Kidney epithelial cell (primary cell): ENCODE measurements at regions not wholly inside any gene's neighbourhood (a gene's known extent, or its start where the extent isn't known, plus 50 kb on each side); places are given as distances from the start of the nearest gene placed in this dataset.

Source experiments
- DNase-seq: peaks from one replicate; pipeline ENCODE4 v3.0.0-alpha.2; 2010; ENCODE audit warnings: low read depth
- H3K27me3 ChIP-seq: 2 replicates; pipeline ENCODE4 v1.6.0; 2011; ENCODE audit warnings: low read length; ENCODE audit not compliant: control insufficient read depth, insufficient read depth
- H3K36me3 ChIP-seq: 2 replicates; pipeline ENCODE4 v1.5.1; 2011; ENCODE audit warnings: low read length; ENCODE audit not compliant: control insufficient read depth, insufficient read depth
- H3K4me3 ChIP-seq: 2 replicates; pipeline ENCODE4 v1.5.1; 2011; ENCODE audit warnings: low read depth, mild to moderate bottlenecking, control low read depth, low read length
- TF ChIP-seq, protein P1 (sequence below): IDR thresholded peaks from 2 replicates; pipeline ENCODE4 v1.5.1; 2011; ENCODE audit warnings: mild to moderate bottlenecking, moderate library complexity, low read length, control low read depth, inconsistent platforms; ENCODE audit not compliant: insufficient read depth, poor library complexity, severe bottlenecking

DNA sequence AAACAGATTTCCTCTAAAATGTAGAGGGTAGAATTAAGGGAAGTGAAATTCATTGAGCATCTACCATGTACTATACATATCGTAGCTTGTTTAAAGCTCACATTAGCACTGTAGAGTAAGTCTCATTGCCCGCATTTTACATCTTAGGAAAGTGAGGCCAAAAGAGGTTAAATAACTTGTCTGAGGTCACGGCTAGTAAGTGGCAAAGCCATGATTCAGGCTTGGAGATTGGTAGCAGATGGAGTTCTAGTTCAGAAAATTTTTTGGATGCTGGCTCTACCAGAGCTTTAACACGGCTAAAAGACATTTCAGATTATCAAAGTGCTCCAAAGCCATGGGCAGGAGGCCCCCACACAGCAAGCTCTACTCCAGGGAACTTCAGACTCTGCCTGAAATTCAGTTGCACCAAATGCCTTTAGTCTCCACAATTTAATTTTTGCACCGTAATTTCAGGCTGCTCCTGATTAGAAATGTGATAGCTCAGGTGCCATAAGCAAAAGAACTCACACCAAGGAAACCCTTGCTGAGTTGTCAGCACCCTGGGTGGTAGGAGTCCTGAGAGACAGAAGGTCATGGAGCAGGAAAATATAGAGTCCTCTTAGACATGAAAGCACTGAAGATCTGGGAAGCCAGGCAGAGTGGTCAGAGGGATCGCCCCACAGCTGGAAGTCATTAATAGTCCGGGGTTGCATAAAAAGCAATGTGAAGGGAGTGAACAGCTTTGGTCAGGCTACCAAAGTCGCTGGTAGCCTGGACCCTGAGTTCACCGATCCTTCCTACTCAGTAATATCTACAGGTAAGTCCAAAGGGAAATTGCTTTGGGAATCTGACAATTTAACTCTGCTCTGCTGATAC lies 55.2 kb upstream of the ASIP start:
- Histone ChIP-seq H3K4me3 (no peak overlapping the region), H3K27me3 (no peaks in the 10 kb centered on the region), H3K36me3 (no peaks in the 10 kb centered on the region)
- TF ChIP-seq, protein P1, sequence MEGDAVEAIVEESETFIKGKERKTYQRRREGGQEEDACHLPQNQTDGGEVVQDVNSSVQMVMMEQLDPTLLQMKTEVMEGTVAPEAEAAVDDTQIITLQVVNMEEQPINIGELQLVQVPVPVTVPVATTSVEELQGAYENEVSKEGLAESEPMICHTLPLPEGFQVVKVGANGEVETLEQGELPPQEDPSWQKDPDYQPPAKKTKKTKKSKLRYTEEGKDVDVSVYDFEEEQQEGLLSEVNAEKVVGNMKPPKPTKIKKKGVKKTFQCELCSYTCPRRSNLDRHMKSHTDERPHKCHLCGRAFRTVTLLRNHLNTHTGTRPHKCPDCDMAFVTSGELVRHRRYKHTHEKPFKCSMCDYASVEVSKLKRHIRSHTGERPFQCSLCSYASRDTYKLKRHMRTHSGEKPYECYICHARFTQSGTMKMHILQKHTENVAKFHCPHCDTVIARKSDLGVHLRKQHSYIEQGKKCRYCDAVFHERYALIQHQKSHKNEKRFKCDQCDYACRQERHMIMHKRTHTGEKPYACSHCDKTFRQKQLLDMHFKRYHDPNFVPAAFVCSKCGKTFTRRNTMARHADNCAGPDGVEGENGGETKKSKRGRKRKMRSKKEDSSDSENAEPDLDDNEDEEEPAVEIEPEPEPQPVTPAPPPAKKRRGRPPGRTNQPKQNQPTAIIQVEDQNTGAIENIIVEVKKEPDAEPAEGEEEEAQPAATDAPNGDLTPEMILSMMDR, result no peak
- no peak for DNase-seq

GRCh38 chr20:34189572-34190163 lies 51.6 kb upstream of the ASIP start:
- Histone ChIP-seq H3K36me3 (no peaks in the 10 kb centered on the region), H3K4me3 (no peak overlapping the region), H3K27me3 (no peaks in the 10 kb centered on the region)
- no peak for DNase-seq
- TF ChIP-seq, protein P1, result no peak

DNA sequence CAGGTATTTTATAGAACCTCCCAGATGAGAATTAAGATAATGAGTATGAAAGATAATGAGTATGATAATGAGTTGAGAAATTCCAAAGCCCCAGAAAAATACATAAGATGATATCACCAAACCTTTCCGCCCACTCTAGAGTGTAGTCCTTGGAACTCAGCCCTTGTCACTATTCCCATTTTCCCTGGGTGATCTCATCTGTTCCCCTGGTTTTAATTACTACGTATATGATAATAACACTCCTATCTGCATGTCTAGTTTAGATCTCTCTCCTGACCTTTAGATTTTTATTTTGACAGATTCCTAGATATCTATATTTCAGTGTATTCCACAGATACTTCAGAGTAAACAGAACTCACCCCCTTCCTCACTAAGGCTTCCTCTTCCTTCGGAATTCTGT lies 51.0 kb upstream of the ASIP start:
- no peaks in the 10 kb centered on the region for H3K36me3 ChIP-seq
- TF ChIP-seq, protein P1, result no peak
- H3K4me3 ChIP-seq, result no peak overlapping the region
- H3K27me3 ChIP-seq, result peaks cover 2% of the 10 kb centered on the region
- DNase-seq, result no peak

DNA sequence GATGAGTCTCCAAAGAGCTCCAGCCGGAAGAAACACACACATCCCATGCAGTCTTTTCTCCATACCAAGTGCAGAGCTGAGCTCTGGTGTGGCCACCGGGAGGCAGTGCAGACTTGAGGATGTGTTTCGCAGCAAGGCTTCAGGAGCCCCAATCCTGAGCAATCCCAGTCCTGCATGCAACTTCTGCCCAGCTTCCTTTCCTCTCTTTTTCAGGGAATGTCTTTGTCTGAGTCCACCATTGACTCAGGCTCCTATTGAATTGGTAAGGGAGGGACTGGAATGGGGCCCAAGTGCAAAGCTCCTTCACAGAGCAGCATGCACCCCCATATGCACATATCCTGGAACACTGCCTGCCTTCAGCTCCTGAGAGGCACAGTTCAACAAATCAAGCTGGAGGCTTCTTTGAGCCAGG lies 50.5 kb upstream of the ASIP start:
- Histone ChIP-seq H3K36me3 (no peaks in the 10 kb centered on the region), H3K27me3 (peaks cover 3% of the 10 kb centered on the region), H3K4me3 (no peak overlapping the region)
- DNase-seq, result peak; percentile 39
- TF ChIP-seq, protein P1, result peak; percentile 87
